ENCODE measurements at regions not wholly inside any gene's neighbourhood (a gene's known extent, or its start where the extent isn't known, plus 50 kb on each side); places are given as distances from the start of the nearest gene placed in this dataset.

DNA sequence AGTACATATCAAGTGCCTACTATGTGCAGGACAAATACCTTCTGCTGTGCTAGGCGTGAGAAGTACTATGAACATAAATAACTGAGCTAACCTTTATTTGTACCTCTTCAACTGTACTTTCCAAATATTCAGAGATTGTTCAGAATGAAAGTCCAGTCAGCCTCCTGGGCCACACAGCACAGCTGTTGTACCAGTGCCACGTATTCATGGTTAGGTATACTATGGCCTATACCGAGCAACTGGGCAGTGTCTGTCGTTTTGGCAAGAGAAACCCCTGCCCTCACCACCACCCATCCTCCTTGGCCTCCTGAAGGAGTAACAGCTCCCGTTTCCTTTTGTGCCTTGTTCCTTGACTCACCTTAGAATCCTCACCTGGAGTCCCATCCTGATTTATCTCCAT lies 53.0 kb downstream of the RASSF10 start:
- DNase-seq (ENCODE audit: extremely low read depth, low read depth): no peak

DNA sequence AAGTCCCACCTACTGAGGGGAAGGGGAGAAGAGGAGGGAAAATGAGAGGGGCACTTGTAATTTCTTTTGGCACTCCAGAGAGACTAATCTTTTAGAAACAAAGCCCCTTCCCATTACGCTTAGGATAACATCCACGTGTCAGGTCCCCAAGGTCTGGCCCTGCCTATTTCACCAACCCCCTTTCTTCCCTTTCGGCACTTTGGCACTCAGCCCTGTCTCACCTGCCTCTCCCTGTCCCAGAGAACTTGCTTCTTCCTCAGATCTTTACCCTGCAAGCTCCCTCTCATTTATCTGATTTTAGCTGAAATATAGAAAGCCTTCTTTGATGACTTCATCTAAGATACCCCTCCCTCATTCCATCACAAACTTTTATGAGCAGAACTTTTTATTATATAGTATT lies 55.5 kb downstream of the RASSF10 start:
- DNase-seq (ENCODE audit: extremely low read depth, low read depth): no peak

DNA sequence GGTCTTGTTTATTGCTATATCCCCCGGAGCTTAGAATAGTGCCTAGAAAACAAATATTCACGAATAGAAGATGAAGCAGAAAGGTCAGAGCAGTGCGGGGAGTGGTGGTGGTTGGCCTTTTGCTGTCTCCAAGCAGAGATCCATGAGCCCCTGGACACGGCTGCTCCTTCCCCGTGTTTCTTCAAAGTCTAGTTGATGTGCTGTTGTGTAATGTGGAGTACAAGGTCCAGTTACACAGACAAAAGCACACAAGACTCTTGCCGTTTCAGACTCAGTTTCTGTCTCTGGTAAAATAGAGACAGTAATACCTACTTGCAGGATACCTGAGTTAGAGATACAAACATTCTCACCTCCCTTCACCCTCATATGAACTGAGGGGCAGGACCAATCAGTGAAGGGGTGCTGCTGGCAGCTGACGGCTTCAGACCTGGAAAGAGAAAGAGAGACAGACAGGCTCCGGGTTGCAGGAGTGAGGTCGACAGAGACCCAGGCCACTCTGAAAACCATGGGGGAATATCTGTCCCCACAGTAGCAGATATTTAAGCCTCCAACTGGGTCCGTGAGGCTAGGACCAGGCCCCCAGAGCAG lies 56.2 kb downstream of the RASSF10 start:
- DNase-seq (ENCODE audit: extremely low read depth, low read depth): no peak

DNA sequence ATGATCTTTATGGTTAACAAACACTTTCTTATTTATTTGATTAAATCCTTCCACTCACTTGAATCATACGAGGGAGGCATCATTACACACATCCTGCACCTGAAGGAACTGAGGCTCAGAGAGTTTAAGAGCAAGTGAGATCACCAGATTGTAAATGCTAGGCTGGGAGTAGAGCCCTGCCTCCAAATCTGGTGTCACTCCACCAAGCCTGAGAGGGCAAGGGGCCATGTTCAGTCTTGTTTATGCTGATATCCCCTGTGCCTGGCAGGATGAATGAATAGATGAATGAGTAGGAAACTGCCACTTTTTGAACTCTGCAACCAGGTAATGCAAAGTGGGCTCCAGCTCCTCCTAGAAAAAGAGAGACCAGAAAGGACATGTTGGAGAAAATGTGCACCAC lies 59.1 kb downstream of the RASSF10 start:
- no peak for DNase-seq (ENCODE audit: extremely low read depth, low read depth)

DNA sequence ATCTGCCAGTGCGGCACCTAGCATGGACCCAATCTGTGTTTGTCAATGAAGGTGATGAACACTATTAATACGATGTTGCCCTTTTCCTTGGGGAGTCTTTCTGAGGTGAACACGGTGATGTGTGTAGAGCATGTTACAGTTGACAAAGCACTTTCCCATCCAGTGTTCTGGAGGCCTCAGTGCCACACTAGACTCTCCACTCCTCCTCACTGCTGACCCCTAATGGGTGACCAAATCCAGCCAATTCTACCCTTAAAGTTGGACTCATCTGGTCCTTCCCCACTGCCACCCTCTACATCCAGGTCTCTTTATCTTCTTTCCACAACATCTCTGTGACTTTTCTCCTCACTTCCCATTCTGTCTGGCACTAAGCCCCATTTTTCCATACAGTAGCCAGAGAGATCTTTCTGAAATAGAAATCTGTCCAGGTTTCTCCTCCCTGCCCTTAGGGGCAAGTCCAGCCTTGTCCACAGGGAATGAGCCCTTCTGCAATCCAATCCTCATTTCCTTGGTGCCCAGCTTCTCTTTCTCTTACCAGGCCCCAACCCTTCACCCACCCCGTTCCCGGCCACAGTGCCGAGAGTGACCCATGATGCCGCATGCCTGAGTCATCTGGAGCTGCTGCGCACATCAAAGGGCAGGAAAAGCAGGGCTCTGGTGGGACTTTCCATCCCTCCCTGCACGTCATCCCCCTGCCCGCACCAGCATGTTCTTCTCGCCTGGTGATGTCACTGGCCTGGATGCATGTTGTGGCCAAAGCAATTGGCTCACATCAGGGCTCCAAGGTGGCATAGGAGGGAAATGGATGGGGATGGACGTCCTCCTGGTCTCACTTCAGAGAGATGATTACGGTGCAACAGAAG lies 64.2 kb downstream of the RASSF10 start:
- DNase-seq (ENCODE audit: extremely low read depth, low read depth): no peak

DNA sequence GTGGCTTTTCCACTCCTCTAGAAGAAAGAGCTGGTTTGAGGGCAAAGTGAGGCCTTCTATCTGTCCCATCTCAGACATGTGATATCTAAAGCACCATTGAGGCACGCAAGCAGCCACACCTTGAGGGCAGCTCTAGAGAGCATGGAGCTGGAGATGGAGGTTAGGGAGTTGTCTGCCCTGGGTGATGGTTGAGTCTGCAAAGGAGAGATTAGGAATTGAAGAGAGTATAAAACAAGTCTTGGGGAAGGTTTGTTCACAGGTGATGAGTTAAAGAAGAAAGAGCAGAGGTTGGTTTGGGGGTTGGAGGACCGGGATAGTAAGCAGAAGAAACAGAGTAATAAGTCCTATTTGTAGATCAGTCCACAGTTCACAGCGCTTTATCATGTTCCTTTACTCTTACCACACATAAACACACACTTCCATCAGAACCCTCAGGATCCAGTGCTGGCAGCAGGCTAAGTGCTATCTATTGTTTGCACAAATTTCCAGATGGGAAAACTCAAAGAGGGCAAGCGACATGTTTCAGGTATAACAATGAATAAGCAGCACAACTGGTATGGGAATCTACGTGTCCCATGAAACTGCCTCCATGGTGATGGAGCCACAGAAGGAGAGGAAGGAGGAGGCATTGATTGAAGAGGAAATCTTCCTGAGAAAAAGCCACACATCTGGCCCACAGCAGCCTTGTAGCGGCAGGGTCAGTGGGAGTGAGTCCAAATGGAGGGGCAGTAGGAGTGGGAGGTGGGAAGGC lies 65.8 kb downstream of the RASSF10 start:
- no peak for DNase-seq (ENCODE audit: extremely low read depth, low read depth)

DNA sequence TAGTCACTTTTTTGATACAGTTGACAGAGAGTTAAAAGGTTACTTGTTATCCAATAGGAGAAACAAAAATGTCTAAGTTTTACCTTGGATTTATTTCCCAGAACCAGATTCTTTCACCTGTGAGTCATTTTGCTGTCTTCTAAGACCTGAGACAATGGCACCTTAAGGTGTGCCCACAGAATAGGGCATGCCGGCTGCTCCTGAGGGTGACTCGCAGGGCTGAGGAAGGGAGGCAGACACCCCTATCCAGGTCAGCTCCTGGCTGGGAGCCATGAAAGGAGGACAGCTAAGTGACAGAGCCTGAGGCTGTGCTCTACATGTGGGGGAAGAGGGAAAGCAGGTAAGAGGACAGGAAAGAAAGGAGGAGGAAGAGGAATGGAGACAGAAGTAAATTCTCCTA lies 67.8 kb downstream of the RASSF10 start:
- DNase-seq (ENCODE audit: extremely low read depth, low read depth): no peak

DNA sequence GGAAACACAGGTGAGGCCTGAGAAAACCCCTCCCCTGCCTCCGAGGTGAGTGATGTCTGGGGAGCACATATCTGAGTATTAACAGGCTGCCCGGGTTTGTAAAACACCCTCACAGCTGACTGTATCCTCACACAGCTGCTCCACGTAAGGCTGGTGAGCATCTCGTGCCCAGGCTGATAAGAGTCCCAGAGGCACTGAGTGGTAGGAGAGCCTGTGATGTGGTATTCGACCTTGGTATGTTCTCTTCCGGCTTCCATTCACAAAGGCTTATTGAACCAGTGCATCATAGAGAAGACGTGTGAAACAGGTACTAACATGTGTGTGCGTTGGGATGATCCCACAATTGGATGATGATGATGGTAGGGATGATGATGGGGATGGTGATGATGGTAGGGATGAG lies 71.7 kb downstream of the RASSF10 start:
- no peak for DNase-seq (ENCODE audit: extremely low read depth, low read depth)

DNA sequence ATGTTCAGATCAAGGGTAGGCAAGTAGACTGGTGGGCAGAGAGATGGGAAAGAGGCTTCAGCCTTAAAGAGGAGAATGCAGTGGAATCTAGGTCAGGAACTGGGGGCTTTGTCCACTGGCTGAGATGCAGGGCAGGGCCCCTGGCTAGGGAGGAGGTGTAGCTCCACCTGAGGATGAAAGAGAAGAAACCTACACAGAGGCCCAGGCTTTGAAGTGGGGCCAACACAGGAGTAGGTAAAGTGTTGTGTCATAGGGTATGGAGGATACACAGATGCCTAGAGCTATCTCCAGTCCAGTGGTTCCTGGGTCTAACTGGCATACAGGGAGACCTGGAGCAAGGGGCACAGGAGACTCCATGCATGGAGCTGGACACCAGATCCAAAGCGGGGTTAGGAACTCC lies 73.5 kb downstream of the RASSF10 start:
- DNase-seq (ENCODE audit: extremely low read depth, low read depth): no peak

DNA sequence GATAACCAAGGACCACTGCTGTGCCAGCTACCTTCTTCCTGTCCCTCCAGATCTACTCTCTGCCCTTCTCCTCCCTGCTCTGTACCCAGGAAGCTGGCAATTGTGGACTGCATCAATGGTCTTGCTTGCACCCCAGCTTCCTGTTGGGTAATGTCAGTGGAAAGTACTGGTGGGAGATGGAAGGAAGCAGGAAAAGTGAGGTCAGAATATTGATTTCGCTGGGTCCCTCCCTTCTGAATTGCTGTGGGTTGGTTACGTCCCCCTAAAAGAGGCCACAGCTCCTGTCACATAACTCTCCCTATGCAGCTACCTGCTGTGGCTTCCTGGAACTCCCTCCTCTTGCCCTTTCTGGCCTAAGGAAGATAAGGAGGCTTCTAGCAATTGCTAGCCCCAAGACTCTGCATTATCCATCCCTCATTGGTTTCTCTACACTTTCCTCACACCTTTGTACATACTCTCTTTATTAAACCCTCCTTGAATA lies 81.2 kb downstream of the RASSF10 start:
- DNase-seq (ENCODE audit: extremely low read depth, low read depth): no peak

DNA sequence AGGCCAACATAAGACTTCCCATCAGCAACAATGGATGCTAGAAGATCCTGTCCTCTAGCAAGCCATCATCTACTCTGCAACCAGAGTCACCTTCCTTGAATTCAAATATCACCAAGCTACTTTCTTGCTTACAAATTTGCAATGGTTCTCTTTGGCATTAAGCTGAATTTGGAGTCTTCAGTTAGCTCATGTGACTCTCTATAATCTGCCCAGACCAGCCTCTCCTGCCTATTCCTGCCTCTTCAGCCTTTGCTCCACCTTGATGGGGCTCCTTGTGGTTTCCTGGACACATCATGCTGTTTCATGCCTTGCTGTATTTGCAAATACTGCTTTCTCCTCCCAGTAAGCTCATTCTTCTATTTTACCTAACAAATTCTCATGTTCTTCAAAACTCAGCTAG lies 82.3 kb downstream of the RASSF10 start:
- DNase-seq (ENCODE audit: extremely low read depth, low read depth): no peak

DNA sequence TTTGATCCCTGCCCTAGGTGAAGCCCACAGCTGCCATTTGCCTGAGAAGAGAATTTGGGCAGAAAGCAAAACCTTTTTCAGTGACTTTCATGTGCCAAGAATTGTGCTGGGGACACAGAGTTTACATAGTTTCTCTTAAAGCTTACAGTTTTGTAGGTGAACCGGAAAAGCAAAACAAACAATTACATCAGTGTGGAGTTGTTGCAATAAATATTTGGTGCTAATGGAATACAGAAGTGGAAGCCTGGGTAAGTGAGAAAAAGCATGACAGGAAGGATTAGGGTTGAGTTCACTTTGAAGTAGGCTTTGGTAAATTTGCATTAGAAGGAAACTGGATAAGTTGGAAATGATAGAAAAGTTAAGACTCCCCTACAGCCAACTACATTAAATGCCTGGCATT lies 82.7 kb downstream of the RASSF10 start:
- DNase-seq (ENCODE audit: extremely low read depth, low read depth): no peak

DNA sequence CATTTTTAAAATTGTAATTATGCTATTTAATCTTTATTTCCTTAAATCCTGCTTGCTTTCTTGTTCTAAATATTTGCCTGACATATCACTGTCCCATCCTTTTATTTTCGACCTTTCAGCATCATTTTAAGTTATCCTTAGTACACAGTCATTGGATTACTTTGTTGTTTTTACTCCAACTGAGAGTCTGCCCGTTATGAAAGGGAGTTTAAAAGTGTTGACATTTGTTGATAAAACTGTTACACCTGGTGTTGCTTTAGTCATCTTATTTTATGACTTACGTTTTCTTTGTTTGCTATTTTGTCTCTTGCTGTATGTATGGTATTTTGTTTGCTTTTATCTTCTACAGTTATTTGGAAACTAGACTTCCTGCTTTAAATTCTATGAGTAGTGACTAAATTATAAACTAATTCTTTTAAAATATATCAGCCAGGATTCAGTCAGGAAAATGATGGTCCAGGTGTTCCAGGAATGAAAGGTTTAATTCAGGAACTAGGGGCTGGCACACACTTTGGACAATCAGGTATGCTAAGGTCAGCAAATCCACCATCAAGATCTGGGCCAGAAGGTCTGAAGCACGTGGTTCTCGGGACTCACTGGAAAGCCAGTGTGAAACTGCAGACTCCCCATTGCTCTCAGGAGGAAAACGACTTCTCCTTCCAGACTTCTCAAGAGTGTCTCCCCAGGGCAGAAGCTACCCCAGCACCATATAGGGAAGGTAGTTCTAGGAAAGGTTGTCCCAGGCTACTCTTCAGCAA lies 86.0 kb downstream of the RASSF10 start:
- no peak for DNase-seq (ENCODE audit: extremely low read depth, low read depth)

DNA sequence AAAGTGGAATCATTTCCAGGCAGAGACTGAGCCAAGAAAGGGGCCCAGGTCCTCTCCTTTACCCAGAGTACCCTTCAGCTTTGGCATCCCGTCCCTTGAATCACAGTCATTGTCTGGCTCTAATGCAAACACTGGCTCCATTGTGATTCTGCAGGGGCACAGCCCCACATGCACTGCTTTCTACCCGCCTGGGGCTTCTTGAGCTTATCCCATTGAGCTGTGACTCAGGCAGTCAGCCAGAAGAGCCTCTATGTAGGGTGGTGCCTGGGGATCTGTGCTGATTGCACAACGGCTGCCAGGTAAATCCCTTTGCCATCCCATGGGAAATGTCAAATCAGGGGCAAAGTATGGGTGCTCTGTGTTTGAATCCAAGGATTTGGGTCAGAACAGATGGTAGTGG lies 88.9 kb downstream of the RASSF10 start:
- no peak for DNase-seq (ENCODE audit: extremely low read depth, low read depth)

DNA sequence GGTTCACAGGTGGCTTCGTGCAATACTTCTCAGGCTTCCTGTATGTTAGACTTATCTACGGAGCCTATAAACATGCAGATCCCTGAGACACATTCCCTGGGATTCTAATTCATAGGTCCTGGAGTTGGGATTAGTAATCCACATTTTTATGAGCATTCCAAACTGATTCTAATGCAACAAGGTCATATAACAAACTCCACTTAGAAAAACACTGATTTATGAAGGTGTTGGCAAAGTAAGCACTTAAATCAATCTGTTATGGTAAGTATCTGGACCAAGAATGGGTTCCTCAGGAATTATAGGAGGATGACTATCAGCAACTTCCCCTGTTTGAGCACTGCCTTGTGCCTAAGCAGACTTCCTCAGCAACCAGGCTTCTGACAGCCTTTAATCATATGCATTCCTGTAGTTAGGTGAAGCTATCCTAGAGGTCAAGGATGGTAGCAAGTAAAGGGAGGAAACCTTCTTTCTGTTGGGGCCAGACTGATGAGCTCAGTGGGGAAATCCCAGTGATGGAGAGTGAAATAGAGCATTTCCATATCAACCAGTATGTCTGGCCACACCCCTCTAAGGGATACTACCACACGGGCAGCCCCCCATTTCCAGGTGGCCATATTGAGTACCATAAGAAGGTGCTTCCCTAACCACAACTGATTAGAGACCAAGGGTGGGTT lies 89.6 kb downstream of the RASSF10 start:
- no peak for DNase-seq (ENCODE audit: extremely low read depth, low read depth)

DNA sequence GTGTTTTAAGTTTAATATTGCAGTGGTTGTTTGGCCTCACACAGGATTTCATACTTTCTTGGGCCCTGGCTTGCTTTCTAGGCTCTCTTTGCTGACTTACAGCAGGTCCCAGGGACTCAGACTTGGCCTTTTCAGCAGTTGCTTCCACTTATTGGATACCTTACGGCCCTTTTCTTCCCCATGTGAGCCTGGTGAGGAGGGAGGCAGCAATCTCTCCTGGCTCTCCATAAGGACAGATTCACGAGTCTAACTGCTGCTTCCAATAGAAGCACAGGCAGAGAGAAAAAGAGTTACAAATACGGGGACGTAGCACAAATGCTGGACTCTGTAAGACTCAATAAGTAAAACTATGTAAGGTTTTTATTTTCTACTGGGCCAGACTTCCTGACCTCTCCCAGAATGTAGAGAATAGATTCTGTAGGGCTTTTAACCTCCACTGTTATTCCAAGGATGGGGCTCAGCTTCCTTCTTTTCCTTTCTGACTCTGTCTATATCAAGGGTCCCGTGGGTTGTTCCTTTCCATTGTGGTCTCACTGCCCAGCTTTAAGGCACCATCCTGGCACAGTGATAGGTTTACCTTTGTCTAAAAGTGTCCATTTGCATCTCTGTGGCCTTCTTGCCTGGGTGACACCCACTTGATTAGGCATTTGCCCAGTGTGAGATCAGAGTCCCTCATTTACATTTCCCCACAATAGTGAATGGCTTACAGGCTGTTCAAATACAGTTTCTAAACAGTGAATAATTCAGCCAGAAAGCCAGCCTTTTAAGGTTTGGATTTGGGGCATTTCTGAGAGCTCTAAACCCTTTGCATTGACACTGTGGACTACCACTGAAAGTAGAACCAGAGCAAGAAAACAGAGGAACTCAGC lies 92.8 kb downstream of the RASSF10 start:
- DNase-seq (ENCODE audit: extremely low read depth, low read depth): no peak

DNA sequence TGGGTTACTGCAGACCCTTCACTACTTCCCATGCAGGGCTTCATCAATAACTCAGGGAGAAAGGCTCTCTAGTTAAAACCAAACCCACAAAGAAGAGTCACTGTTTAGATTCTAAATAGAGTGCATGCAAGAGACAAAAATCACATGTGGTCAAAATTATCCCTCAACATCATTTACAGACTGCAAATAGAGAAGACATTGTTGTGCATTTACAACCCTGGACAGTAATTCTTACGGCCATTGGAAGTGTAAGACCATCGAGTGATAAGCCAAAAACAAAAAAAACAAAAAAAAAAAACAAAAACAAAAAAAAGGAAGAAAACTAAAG lies 93.4 kb downstream of the RASSF10 start:
- DNase-seq (ENCODE audit: extremely low read depth, low read depth): no peak

DNA sequence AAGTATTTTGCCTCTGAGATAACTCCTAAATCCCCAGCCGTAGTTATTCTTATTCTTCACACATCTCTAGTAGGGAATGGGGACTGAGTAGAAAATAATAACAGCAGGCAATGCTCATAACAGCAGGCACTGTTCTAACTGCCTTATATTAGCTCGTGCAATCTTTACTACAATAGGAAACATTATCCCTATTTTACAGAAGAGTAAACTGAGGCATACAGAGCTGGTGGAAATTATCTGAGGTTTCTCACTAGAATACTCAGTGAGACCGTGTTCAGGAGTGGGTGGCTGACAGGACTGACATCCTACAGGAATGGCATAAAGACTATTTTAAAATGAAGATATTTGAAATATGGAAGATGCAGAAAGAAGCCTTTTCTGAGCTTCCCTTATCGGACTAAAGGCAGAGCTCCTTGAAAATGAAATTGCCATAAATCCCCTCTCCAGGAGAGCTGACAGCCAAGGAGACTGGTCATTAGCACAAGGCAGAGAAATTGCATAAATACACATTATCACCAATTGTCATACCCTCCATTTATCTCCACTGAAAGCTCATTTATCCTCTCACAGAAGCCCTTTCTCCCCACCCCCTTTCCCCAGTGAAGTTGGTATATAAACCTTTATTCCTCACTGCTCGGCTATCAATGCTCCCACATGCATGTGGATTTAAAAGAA lies 93.9 kb downstream of the RASSF10 start:
- DNase-seq (ENCODE audit: extremely low read depth, low read depth): no peak

DNA sequence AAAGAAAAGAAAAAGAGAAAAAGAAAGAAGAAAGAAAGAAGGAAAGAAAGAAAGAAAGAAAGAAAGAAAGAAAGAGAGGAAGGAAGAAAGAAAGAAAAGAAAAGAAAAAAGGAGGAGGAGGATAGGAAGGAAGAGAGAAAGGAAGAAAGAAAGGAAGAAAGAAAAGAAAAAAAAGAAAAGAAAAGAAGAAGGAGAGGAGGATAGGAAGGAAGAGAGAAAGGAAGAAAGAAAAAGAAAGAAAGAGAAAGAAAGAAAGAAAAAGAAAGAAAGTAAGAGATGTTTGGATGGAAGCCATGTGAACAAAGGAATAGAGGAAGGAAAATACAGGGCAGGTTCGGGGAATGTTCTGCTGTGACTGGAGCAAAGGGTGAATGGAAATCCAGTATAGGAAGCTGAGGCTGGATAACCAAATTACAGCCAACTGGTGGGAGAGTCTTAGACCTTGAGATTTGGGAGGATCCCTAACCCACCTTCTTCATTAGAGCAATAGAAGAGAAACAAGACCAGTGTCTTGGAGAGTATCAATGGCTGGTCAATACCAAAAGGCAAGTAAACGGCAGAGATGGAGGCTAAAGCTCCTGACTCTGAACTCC lies 94.9 kb downstream of the RASSF10 start:
- no peak for DNase-seq (ENCODE audit: extremely low read depth, low read depth)
